LNCAP (cell line): ENCODE measurements at regions not wholly inside any gene's neighbourhood (a gene's known extent, or its start where the extent isn't known, plus 50 kb on each side); places are given as distances from the start of the nearest gene placed in this dataset.

Source experiments
- TF ChIP-seq, protein P1 (sequence below): fragments of 450-650 bp; IDR thresholded peaks from 2 replicates; pipeline ENCODE4 v1.5.1; 2017; ENCODE audit warnings: mild to moderate bottlenecking

DNA sequence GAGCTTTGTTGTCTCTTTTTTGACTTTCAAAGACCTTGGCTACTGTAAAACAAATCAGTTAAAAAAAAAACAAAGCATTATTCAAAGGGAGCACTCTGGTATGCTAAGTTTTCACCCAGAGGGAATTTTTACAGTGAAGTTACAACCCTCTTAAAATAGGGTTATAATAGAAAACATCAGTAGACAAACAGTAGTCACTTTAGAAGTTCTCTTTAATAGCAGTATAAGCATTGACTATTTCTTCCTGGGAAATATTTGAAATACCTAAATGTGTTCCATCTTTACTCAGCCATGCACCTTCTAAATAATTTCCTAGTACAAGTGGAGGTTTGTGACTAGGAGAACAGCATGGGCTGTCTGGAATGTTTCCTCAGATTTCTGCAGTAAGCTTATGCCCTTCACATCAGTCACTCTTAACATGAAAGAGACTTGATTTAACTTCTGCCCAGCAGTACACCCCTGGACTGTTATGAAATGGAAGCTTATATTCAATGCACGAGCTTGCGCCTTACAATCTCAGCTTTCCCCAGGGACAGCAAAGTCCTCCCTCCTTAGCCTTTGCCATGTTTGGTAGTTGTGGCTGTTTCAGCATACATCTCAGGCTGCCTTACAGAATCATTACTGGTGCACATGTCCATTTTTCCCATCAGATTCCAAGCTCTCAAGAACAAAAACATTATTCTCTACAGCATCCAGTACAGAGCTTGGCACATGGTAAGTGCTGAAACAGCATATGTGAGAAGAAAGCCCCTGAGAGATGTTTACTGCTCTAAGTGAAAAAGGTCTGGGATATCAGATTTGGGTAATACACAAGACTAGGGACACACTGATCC, 191.5 kb downstream of the ZNF608 start:
- TF ChIP-seq, protein P1, sequence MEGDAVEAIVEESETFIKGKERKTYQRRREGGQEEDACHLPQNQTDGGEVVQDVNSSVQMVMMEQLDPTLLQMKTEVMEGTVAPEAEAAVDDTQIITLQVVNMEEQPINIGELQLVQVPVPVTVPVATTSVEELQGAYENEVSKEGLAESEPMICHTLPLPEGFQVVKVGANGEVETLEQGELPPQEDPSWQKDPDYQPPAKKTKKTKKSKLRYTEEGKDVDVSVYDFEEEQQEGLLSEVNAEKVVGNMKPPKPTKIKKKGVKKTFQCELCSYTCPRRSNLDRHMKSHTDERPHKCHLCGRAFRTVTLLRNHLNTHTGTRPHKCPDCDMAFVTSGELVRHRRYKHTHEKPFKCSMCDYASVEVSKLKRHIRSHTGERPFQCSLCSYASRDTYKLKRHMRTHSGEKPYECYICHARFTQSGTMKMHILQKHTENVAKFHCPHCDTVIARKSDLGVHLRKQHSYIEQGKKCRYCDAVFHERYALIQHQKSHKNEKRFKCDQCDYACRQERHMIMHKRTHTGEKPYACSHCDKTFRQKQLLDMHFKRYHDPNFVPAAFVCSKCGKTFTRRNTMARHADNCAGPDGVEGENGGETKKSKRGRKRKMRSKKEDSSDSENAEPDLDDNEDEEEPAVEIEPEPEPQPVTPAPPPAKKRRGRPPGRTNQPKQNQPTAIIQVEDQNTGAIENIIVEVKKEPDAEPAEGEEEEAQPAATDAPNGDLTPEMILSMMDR, result no peak

DNA sequence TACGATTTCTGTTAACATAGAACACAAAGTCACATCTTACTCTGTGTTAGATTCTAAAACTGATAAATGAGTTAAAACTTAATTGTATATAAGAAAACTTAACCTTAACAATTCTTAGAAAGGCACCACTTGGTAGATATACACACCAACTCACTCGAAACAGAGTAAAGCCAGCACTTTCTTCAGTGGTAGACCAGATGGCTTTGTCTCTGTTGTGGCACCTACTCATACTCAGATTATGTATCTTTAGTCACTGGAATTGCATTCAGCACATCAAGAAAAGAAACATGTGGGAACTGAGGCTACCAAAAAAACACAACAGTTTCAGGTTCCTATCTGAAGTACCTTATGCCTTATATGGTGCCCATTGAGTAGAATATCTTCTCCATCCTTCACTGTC, 192.5 kb downstream of the ZNF608 start:
- TF ChIP-seq, protein P1, result no peak

DNA sequence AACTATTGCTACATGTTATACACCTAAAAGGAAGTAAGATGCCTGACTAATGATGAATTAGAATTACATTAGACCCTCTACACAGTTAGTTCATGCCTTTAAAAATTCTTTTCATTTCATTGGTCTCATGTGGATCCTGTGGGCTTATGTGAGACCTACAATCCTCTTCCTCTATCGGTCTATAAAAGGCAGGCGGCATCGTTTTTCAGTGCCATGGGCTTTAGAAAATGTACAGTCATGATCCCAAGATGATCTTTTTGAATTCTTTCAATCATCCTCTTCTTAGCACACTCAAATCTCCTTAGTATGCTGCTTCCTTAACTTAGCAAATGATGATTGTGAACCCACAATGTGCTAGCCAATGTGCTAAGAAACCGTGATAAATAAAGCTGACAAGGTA, 193.9 kb downstream of the ZNF608 start:
- TF ChIP-seq, protein P1, result no peak

DNA sequence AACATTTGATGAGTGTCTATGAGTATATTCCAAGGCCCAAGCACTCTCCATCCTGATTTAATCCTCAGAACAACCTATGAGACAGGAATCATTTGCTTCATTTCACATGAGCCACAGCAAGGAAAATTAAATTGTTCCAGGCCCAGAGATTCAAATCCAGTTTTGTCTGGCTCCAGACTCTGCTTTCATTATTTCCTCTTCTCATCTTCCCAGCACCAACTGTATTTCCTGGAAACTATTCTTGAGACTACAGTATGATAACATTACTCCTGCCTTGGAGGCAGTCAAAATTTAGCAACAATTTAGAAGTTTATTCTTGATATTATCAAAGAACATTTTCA, 194.5 kb downstream of the ZNF608 start:
- TF ChIP-seq, protein P1, result no peak

DNA sequence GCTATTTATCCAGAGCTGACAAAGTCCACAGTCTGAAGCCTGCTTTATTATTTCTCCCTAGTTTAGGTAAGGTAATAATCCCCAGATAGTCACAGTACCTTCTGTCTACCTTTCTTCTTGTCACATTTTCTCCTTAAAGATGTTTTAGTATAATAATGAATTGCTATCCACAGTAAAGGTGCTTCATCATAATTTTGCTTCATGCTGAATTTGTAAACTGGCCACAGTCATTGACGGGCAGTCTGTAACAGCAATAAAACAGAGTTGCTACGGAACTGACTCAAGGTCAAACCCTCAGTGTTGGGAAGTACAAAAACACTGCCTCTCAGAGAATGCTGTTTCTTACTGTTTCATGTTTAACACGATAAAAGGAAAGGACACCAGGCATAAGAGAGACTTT, 195.7 kb downstream of the ZNF608 start:
- TF ChIP-seq, protein P1, result no peak

DNA sequence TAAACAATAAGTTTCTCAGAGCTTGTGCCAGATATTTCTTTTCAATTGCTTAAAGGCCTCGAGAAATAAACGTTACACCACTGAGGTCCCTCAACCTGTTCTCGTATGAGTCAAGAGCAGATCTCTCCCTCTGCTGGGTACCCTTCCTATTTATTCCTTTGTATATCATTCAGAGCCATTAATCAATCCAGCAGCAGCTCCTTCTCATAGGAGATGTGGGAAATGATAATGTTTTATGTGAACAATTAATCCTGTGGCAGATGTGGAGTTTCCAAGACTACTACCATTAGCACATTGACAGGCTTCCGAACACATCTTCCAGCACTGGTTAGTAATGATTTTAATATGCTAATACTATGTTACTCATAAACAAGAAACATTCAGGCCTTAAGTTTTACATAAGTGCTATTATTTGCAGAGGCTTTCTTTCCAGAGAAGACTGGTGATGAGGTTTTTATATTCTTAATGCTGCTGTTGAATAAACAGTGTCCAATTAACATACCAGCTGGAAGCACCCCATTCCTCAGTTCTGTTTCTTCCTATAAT, 196.5 kb downstream of the ZNF608 start:
- TF ChIP-seq, protein P1, result no peak

DNA sequence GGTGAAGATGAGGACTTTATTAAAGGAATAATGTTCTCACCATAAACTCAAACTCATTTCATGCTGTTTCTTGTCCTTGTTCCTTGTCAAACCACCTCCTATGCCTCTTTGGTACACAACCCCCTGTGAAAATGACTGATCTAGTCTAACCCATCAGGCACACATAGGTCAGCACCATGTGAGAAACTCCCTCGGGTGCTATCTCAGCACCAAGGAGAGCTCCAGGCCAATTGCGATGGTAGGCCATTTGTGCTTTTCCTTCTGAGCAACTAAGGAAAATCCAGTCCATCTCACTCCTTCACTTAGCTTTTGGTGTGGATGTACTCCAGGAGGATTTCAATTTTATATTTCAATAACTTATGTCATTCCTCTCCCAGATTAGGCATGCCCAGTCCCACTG, 199.8 kb downstream of the ZNF608 start:
- TF ChIP-seq, protein P1, result no peak
